Suprapubic skin (tissue), 4 donors: ENCODE measurements at regions not wholly inside any gene's neighbourhood (a gene's known extent, or its start where the extent isn't known, plus 50 kb on each side); places are given as distances from the start of the nearest gene placed in this dataset.
"Not testable (repeated sequence)": the region's sequence is repeated elsewhere in the genome, so short reads cannot be mapped to it uniquely, and the experiment has no call there.

Source experiments
- POLR2A ChIP-seq, 2 donors: fragments of 450-650 bp; IDR thresholded peaks; one replicate each; pipeline ENCODE4 v1.6.1; 2017; ENCODE audit warnings: antibody characterized with exemption in 2 of 2, mild to moderate bottlenecking in 2 of 2, moderate library complexity in 2 of 2
- POLR2AphosphoS5 ChIP-seq, 3 donors: sonication (generic); formaldehyde crosslinking; IDR thresholded peaks; one replicate each; pipeline ENCODE4 v1.6.1; 2017; ENCODE audit warnings: antibody characterized with exemption in 3 of 3
- TF ChIP-seq, protein P1 (sequence below), 2 donors: fragments of 200-600 bp in 1 of 2; fragments of 450-650 bp in 1 of 2; sonication (generic) in 1 of 2; IDR thresholded peaks; one replicate each; pipeline ENCODE4 v1.5.1; 2016 to 2019; ENCODE audit warnings: antibody characterized with exemption in 2 of 2, mild to moderate bottlenecking in 1 of 2, moderate library complexity in 1 of 2

DNA sequence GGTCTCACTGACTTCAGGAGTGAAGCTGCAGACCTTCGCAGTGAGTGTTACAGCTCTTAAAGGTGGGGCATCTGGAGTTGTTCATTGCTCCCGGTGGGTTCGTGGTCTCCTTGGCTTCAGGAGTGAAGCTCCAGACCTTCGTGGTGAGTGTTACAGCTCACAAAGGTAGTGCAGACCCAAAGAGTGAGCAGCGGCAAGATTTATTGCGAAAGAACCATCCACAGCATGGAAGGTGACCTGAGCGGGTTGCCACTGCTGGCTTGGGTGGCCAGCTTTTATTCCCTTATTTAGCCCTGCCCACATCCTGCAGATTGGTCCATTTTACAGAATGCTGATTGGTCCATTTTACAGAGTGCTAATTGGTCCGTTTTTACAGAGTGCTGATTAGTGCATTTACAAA is 429.5 kb downstream of the RWDD3 start:
- TF ChIP-seq POLR2AphosphoS5, POLR2A (IDR thresholded peaks at IDR 0.05): not testable (repeated sequence)
- TF ChIP-seq, protein P1, sequence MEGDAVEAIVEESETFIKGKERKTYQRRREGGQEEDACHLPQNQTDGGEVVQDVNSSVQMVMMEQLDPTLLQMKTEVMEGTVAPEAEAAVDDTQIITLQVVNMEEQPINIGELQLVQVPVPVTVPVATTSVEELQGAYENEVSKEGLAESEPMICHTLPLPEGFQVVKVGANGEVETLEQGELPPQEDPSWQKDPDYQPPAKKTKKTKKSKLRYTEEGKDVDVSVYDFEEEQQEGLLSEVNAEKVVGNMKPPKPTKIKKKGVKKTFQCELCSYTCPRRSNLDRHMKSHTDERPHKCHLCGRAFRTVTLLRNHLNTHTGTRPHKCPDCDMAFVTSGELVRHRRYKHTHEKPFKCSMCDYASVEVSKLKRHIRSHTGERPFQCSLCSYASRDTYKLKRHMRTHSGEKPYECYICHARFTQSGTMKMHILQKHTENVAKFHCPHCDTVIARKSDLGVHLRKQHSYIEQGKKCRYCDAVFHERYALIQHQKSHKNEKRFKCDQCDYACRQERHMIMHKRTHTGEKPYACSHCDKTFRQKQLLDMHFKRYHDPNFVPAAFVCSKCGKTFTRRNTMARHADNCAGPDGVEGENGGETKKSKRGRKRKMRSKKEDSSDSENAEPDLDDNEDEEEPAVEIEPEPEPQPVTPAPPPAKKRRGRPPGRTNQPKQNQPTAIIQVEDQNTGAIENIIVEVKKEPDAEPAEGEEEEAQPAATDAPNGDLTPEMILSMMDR (IDR thresholded peaks at IDR 0.05): not testable (repeated sequence)
